Mammary epithelial cell (primary cell): ENCODE measurements at regions not wholly inside any gene's neighbourhood (a gene's known extent, or its start where the extent isn't known, plus 50 kb on each side); places are given as distances from the start of the nearest gene placed in this dataset.

Experiments
- EZH2 ChIP-seq: IDR thresholded peaks from 2 replicates; pipeline ENCODE4 v1.6.1; 2012; ENCODE audit warnings: low read length, inconsistent platforms, borderline replicate concordance
- TF ChIP-seq, protein P1 (sequence below), 2 donors: IDR thresholded peaks in 1 of 2; conservative IDR thresholded peaks in 1 of 2; 2 replicates each; pipeline ENCODE4 v1.5.1; 2011 to 2012; ENCODE audit warnings: inconsistent platforms in 2 of 2, low read length in 2 of 2, mild to moderate bottlenecking in 2 of 2, control low read depth in 1 of 2, low read depth in 1 of 2; ENCODE audit not compliant: insufficient read depth in 1 of 2; ENCODE audit errors: extremely low read depth in 1 of 2

DNA sequence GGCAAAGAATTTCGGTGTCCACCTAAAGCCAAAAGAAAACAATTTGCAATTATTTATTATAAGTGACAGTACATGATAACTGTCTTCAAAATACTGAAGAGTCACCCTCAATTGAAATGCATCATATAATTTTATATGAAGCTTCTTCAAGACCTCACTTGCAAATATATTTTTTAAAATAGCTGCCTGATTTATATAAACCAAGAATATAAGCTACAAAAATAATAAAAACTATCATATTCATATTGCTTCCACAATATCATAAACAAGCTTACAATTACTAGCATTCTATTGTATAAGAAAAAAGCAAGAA is 144.1 kb downstream of the CETN3 start:
- TF ChIP-seq, protein P1, sequence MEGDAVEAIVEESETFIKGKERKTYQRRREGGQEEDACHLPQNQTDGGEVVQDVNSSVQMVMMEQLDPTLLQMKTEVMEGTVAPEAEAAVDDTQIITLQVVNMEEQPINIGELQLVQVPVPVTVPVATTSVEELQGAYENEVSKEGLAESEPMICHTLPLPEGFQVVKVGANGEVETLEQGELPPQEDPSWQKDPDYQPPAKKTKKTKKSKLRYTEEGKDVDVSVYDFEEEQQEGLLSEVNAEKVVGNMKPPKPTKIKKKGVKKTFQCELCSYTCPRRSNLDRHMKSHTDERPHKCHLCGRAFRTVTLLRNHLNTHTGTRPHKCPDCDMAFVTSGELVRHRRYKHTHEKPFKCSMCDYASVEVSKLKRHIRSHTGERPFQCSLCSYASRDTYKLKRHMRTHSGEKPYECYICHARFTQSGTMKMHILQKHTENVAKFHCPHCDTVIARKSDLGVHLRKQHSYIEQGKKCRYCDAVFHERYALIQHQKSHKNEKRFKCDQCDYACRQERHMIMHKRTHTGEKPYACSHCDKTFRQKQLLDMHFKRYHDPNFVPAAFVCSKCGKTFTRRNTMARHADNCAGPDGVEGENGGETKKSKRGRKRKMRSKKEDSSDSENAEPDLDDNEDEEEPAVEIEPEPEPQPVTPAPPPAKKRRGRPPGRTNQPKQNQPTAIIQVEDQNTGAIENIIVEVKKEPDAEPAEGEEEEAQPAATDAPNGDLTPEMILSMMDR (conservative IDR thresholded peaks at IDR 0.05 in 1 of 2, IDR thresholded peaks at IDR 0.05 in 1 of 2; ENCODE audit: extremely low read depth in 1 of 2, insufficient read depth in 1 of 2, low read depth in 1 of 2, low read length in 2 of 2) = no peak
- TF ChIP-seq EZH2 = no peak
